GM18505 (cell line): ENCODE measurements at regions not wholly inside any gene's neighbourhood (a gene's known extent, or its start where the extent isn't known, plus 50 kb on each side); places are given as distances from the start of the nearest gene placed in this dataset.
"Not testable (repeated sequence)": the region's sequence is repeated elsewhere in the genome, so short reads cannot be mapped to it uniquely, and the experiment has no call there.

Source experiments
- ATAC-seq: cut with Tn5 transposase; IDR thresholded peaks from one replicate; pipeline ENCODE4 v1.9.1; 2021; ENCODE audit not compliant: unreplicated experiment
- POLR2A ChIP-seq: IDR thresholded peaks from 4 replicates; pipeline ENCODE4 v1.6.1; 2011; ENCODE audit warnings: borderline replicate concordance; ENCODE audit not compliant: insufficient read depth, insufficient read length; ENCODE audit errors: extremely low read depth

- ATAC-seq = no peak
- TF ChIP-seq POLR2A = no peak
These were observed 96.5 kb upstream of the PIP4K2A start for GRCh38 chr10:22810643-22811465.

- no peak for TF ChIP-seq POLR2A
These were observed 92.9 kb upstream of the PIP4K2A start for GRCh38 chr10:22807238-22807637.

GRCh38 chr10:22805304-22805703 is 90.9 kb upstream of the PIP4K2A start:
- no peak for ATAC-seq
- TF ChIP-seq POLR2A = no peak

More at GRCh38 chr10:22807238-22807637, 92.9 kb upstream of the PIP4K2A start:
- no peak for ATAC-seq

DNA sequence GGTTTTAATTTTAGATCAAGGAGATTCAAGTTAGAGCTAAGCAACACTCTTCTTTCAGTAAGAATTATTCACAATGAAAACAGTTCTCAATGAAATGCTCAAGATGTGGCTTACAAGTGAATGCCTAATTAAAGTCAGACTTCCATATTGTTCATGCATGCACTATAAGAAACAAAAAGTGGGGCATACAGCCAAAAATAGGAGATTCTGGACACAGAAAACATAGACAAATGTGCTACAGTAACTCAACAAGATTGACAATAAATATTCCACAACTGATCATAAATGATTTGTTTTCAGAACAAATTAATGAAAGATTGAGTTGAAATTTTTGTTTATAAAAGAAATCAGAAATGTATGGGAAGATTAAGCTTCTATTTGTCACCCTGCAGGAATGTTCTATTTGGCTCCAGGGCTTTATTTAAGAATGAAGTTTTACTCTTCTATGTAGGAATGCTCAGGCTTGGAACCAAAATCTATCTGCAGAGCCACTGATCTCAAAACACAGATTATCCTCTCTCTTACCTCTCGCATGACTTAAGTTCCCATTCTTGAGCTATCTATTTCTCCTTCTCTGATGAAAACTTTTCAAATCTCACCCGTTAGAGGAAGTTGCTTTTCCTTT is 89.0 kb upstream of the PIP4K2A start:
- no peak for TF ChIP-seq POLR2A
- ATAC-seq = no peak

GRCh38 chr10:22801785-22802184 is 87.4 kb upstream of the PIP4K2A start:
- ATAC-seq = no peak

DNA sequence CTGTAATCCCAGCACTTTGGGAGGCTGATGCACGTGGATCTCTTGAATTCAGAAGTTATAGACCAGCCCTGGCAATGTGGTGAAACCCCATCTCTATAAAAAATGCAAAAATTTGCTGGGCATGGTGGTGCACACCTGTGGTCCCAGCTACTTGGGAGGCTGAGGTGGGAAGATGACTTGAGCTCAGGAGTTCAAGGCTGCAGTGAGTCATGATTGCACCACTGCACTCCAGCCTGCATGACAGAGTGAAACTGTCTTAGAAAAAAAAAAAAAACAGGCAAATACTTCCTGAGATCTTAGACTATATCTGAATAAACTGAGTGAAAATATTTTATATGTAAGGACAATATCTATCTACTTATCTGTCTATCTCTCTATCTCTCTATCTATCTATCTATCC is 83.4 kb upstream of the PIP4K2A start:
- ATAC-seq = not testable (repeated sequence)

More at GRCh38 chr10:22801785-22802184, 87.4 kb upstream of the PIP4K2A start:
- TF ChIP-seq POLR2A = no peak

DNA sequence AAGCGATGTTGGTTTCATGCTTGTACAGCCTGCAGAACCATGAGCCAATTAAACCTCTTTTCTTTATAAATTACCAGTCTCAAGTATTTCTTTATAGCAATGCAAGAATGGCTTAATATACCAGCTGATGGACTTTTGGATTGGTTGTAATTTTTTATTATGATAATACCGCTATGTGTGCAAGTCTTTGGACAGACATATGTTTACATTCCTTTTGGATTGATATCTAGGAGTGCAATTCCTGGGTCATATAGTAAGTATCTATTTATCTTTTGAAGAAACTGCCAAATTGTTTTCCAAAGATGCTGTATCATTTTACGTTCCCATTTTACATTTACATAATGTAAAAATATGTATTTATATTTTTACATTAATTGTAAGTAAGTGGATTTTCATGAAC is 81.2 kb upstream of the PIP4K2A start:
- no peak for TF ChIP-seq POLR2A
- ATAC-seq = no peak

- no peak for TF ChIP-seq POLR2A
- no peak for ATAC-seq
These were observed 77.8 kb upstream of the PIP4K2A start for GRCh38 chr10:22792161-22792560.

DNA sequence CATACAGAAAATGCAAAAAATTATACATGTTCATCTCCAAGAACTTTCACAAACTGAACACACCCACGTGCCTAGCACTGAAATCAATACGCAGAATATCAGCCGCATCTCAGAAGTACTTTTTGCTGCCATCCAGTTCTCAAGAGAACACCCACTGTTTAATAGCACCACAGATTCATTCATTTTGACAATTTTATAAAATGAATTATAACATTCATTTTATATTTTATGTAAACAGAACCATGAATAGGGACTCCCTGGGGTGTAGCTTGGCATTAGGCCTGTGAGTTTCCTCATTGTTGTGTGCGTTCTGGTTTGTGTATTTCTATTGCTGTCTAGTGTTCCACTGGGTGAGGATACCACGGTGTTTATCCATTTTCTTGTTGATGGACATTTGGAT is 77.3 kb upstream of the PIP4K2A start:
- TF ChIP-seq POLR2A = no peak

GRCh38 chr10:22784668-22785067 is 70.3 kb upstream of the PIP4K2A start:
- TF ChIP-seq POLR2A = no peak
- ATAC-seq = no peak

More for the DNA sequence above, 77.3 kb upstream of the PIP4K2A start:
- no peak for ATAC-seq

- TF ChIP-seq POLR2A = no peak
- no peak for ATAC-seq
These were observed 69.4 kb upstream of the PIP4K2A start for GRCh38 chr10:22783807-22784206.

GRCh38 chr10:22780474-22780885 is 66.1 kb upstream of the PIP4K2A start:
- no peak for TF ChIP-seq POLR2A
- ATAC-seq = no peak

GRCh38 chr10:22779331-22780019 is 65.1 kb upstream of the PIP4K2A start:
- no peak for TF ChIP-seq POLR2A
- no peak for ATAC-seq

DNA sequence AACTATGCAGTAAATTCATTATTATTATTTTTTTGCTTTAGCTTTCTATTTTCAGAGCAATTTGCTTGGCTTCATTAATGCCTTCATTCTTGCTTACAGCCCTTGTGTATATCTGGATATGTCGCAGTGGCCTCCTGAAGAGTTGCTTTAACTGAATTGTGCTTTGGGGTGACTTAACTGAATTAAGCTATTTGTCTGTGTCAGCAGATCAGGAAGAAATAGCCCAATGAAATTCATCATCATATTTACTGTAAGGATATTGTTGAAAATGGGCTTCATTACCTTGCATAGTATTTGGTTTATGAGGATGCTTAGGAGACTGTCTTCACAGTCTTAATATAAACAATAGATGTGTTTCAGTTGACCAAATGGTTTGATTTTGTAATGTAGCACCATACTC is 59.7 kb upstream of the PIP4K2A start:
- no peak for TF ChIP-seq POLR2A
- no peak for ATAC-seq

- not testable (repeated sequence) for ATAC-seq
These were observed 57.3 kb upstream of the PIP4K2A start for GRCh38 chr10:22771631-22772030.

- no peak for TF ChIP-seq POLR2A
These were observed 55.9 kb upstream of the PIP4K2A start for GRCh38 chr10:22770270-22770669.

More at GRCh38 chr10:22770270-22770669, 55.9 kb upstream of the PIP4K2A start:
- ATAC-seq = no peak
